GM23338 (cell line): ENCODE measurements at regions not wholly inside any gene's neighbourhood (a gene's known extent, or its start where the extent isn't known, plus 50 kb on each side); places are given as distances from the start of the nearest gene placed in this dataset.

ENCODE experiments used
- ATAC-seq: fragments of 200-7000 bp; cut with Tn5 transposase; 3 replicates; pipeline ENCODE4 v1.9.1; 2020
- DNase-seq: peaks from one replicate; pipeline ENCODE4 v3.0.0-alpha.2; 2015; ENCODE audit warnings: low spot score
- H2AFZ ChIP-seq: fragments of 200-600 bp; sonication (generic); 2 replicates; pipeline ENCODE4 v1.8.0; 2016; ENCODE audit warnings: antibody characterized with exemption, mild to moderate bottlenecking, moderate library complexity
- H3F3A ChIP-seq: fragments of 200-600 bp; sonication (generic); replicated peaks from 2 replicates; pipeline ENCODE4 v1.8.0; 2017; ENCODE audit warnings: antibody characterized with exemption, mixed run types, low read depth
- H3K27ac ChIP-seq: fragments of 200-600 bp; sonication (generic); 2 replicates; pipeline ENCODE4 v1.6.1; 2016; ENCODE audit warnings: low read depth
- H3K27me3 ChIP-seq: fragments of 200-600 bp; sonication (generic); 2 replicates; pipeline ENCODE4 v1.8.0; 2016; ENCODE audit warnings: mild to moderate bottlenecking, mixed run types, moderate library complexity; ENCODE audit not compliant: insufficient read depth
- H3K36me3 ChIP-seq: fragments of 200-600 bp; sonication (generic); 2 replicates; pipeline ENCODE4 v1.8.0; 2016; ENCODE audit warnings: mild to moderate bottlenecking; ENCODE audit not compliant: insufficient read depth
- H3K4me1 ChIP-seq: fragments of 200-600 bp; sonication (generic); 2 replicates; pipeline ENCODE4 v1.8.0; 2016; ENCODE audit warnings: mild to moderate bottlenecking, moderate library complexity; ENCODE audit not compliant: insufficient read depth
- H3K4me2 ChIP-seq: fragments of 200-600 bp; sonication (generic); 2 replicates; pipeline ENCODE4 v1.7.1; 2017; ENCODE audit warnings: mixed run types
- H3K4me3 ChIP-seq: fragments of 200-600 bp; sonication (generic); 2 replicates; pipeline ENCODE4 v1.6.1; 2016; ENCODE audit warnings: mixed run types
- H3K79me2 ChIP-seq: fragments of 200-600 bp; sonication (generic); replicated peaks from 2 replicates; pipeline ENCODE4 v1.8.0; 2017; ENCODE audit warnings: mild to moderate bottlenecking; ENCODE audit not compliant: insufficient read depth
- H3K9me2 ChIP-seq: fragments of 200-600 bp; sonication (generic); 2 replicates; pipeline ENCODE4 v1.8.0; 2017; ENCODE audit not compliant: insufficient read depth
- H4K20me1 ChIP-seq: fragments of 200-600 bp; sonication (generic); replicated peaks from 2 replicates; pipeline ENCODE4 v1.8.0; 2017; ENCODE audit warnings: mild to moderate bottlenecking; ENCODE audit not compliant: insufficient read depth
- H3K27ac Mint-ChIP-seq: 2 replicates; pipeline ENCODE4 v1.8.0; 2020; ENCODE audit warnings: inconsistent platforms, mild to moderate bottlenecking, moderate library complexity, mixed read lengths
- H3K27me3 Mint-ChIP-seq: 3 replicates; pipeline ENCODE4 v1.8.0; 2022; ENCODE audit warnings: low read depth, mild to moderate bottlenecking, moderate library complexity, mixed read lengths, inconsistent platforms; ENCODE audit not compliant: insufficient read depth, poor library complexity
- H3K36me3 Mint-ChIP-seq: 3 replicates; pipeline ENCODE4 v1.8.0; 2021; ENCODE audit warnings: low read depth, mild to moderate bottlenecking, inconsistent platforms, moderate library complexity, mixed read lengths
- H3K4me1 Mint-ChIP-seq: 3 replicates; pipeline ENCODE4 v1.8.0; 2020; ENCODE audit warnings: mild to moderate bottlenecking, inconsistent platforms, mixed read lengths
- H3K4me3 Mint-ChIP-seq: 3 replicates; pipeline ENCODE4 v1.8.0; 2021; ENCODE audit warnings: moderate library complexity, mild to moderate bottlenecking, inconsistent platforms, mixed read lengths
- H3K9me3 Mint-ChIP-seq: 3 replicates; pipeline ENCODE4 v1.8.0; 2020; ENCODE audit warnings: moderate library complexity, mild to moderate bottlenecking, inconsistent platforms, mixed read lengths
- CREB1 ChIP-seq: fragments of 250-450 bp; sonication (Bioruptor Pico); IDR thresholded peaks from 2 replicates; pipeline ENCODE4 v1.5.0; 2020; ENCODE audit warnings: low read depth, mild to moderate bottlenecking, moderate library complexity
- EZH2 ChIP-seq: fragments of 200-600 bp; sonication (generic); IDR thresholded peaks from one replicate; pipeline ENCODE4 v1.8.0; 2017; ENCODE audit warnings: antibody characterized with exemption, mild to moderate bottlenecking, low read depth; ENCODE audit not compliant: unreplicated experiment
- EZH2phosphoT487 ChIP-seq: fragments of 200-600 bp; sonication (generic); IDR thresholded peaks from one replicate; pipeline ENCODE4 v1.8.1; 2018; ENCODE audit warnings: antibody characterized with exemption; ENCODE audit not compliant: unreplicated experiment
- JUNB ChIP-seq: IDR thresholded peaks from one replicate; pipeline ENCODE4 v1.6.1; 2016; ENCODE audit warnings: antibody characterized with exemption; ENCODE audit not compliant: unreplicated experiment
- NANOG ChIP-seq: IDR thresholded peaks from 2 replicates; pipeline ENCODE4 v1.6.1; 2016; ENCODE audit warnings: antibody characterized with exemption, borderline replicate concordance
- POLR2AphosphoS5 ChIP-seq: IDR thresholded peaks from 2 replicates; pipeline ENCODE4 v1.6.1; 2016; ENCODE audit warnings: antibody characterized with exemption, low read depth
- REST ChIP-seq: IDR thresholded peaks from one replicate; pipeline ENCODE4 v1.6.1; 2018; ENCODE audit warnings: antibody characterized with exemption; ENCODE audit not compliant: unreplicated experiment
- STAT1 ChIP-seq: IDR thresholded peaks from one replicate; pipeline ENCODE4 v1.6.1; 2016; ENCODE audit warnings: antibody characterized with exemption; ENCODE audit not compliant: unreplicated experiment
- ZNF114 ChIP-seq: fragments of 250-450 bp; sonication (Bioruptor Pico); IDR thresholded peaks from 2 replicates; pipeline ENCODE4 v1.5.0; 2020; ENCODE audit warnings: mild to moderate bottlenecking, moderate library complexity
- ZNF331 ChIP-seq: fragments of 250-450 bp; sonication (Bioruptor Pico); IDR thresholded peaks from 2 replicates; pipeline ENCODE4 v1.5.0; 2020; ENCODE audit warnings: low read depth, mild to moderate bottlenecking, moderate library complexity
- ZNF462 ChIP-seq: fragments of 250-450 bp; sonication (Bioruptor Pico); IDR thresholded peaks from 2 replicates; pipeline ENCODE4 v1.5.0; 2020; ENCODE audit warnings: mild to moderate bottlenecking, moderate library complexity
- TF ChIP-seq, protein P1 (sequence below): IDR thresholded peaks from 2 replicates; pipeline ENCODE4 v1.6.1; 2016; ENCODE audit warnings: antibody characterized with exemption

- Mint-ChIP-seq H3K36me3 (peaks cover 28% of the 10 kb centered on the region; the same call in 2 of the 3 replicates), H3K9me3 (peaks cover 24% of the 10 kb centered on the region), H3K27ac (peak overlapping the region; percentile 27; the same call in 1 of the 2 replicates), H3K4me1 (peaks cover 16% of the 10 kb centered on the region), H3K27me3 (no peaks in the 10 kb centered on the region), H3K4me3 (no peak overlapping the region)
- Histone ChIP-seq H3K27ac (no peak overlapping the region), H3K4me2 (no peak overlapping the region), H3K9me2 (0 out of 2 replicates have a peak, but pooled peaks cover 4% of the 10 kb centered on the region), H3K79me2 (no peaks in the 10 kb centered on the region), H4K20me1 (no peaks in the 10 kb centered on the region), H3K4me3 (no peak overlapping the region), H3F3A (no peaks in the 10 kb centered on the region), H3K36me3 (no peaks in the 10 kb centered on the region; the same call in 1 of the 2 replicates), H3K27me3 (no peaks in the 10 kb centered on the region), H3K4me1 (peaks cover 14% of the 10 kb centered on the region), H2AFZ (no peak overlapping the region)
- TF ChIP-seq STAT1 (no peak), CREB1 (no peak), ZNF114 (no peak), REST (no peak), EZH2 (no peak), ZNF462 (CRISPR knock-in tag) (no peak), POLR2AphosphoS5 (no peak), NANOG (no peak), ZNF331 (CRISPR knock-in tag) (no peak), JUNB (no peak), EZH2phosphoT487 (no peak)
- TF ChIP-seq, protein P1, sequence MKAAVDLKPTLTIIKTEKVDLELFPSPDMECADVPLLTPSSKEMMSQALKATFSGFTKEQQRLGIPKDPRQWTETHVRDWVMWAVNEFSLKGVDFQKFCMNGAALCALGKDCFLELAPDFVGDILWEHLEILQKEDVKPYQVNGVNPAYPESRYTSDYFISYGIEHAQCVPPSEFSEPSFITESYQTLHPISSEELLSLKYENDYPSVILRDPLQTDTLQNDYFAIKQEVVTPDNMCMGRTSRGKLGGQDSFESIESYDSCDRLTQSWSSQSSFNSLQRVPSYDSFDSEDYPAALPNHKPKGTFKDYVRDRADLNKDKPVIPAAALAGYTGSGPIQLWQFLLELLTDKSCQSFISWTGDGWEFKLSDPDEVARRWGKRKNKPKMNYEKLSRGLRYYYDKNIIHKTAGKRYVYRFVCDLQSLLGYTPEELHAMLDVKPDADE: no peak
- ATAC-seq (no peak), DNase-seq (no peak)
Measured at GRCh38 chr7:53325061-53325460, 289.6 kb downstream of the POM121L12 start.
